HEK293 (cell line): ENCODE measurements at regions not wholly inside any gene's neighbourhood (a gene's known extent, or its start where the extent isn't known, plus 50 kb on each side); places are given as distances from the start of the nearest gene placed in this dataset.
"Not testable (repeated sequence)": the region's sequence is repeated elsewhere in the genome, so short reads cannot be mapped to it uniquely, and the experiment has no call there.

ENCODE experiments used
- CTCF ChIA-PET: fragments of 350-600 bp; formaldehyde crosslinking; extraction: SDS; loops from one replicate; lab custom pipeline; 2021; ENCODE audit warnings: antibody characterized with exemption; lab: Yijun Ruan, JAX
- POLR2A ChIA-PET: fragments of 300-600 bp; formaldehyde crosslinking; extraction: SDS; loops from one replicate; lab custom pipeline; 2020; ENCODE audit warnings: antibody characterized with exemption, inconsistent platforms; lab: Yijun Ruan, JAX
- H3K27ac ChIP-seq: fragments of 200-500 bp; sonication (Bioruptor generic); 2 replicates; pipeline ENCODE4 v1.5.1; 2014; ENCODE audit warnings: low read depth, low read length, control low read depth, inconsistent platforms; ENCODE audit errors: extremely low read depth
- H3K36me3 ChIP-seq, 2 experiments: fragments of 200-500 bp in 1 of 2; sonication (Bioruptor generic) in 1 of 2; 1 replicate in 1 of 2; 2 replicates in 1 of 2; pipeline ENCODE4 v1.5.1; 2014 to 2017; ENCODE audit warnings: inconsistent platforms in 2 of 2, low read length in 2 of 2; ENCODE audit not compliant: control insufficient read depth in 2 of 2, insufficient read depth in 1 of 2
- H3K4me1 ChIP-seq: fragments of 200-500 bp; sonication (Bioruptor generic); 2 replicates; pipeline ENCODE4 v1.5.1; 2014; ENCODE audit warnings: mild to moderate bottlenecking, low read length, inconsistent platforms; ENCODE audit not compliant: control insufficient read depth, insufficient read depth
- H3K4me3 ChIP-seq: 2 replicates; pipeline ENCODE4 v1.5.1; 2011; ENCODE audit warnings: low read depth, mild to moderate bottlenecking, control low read depth, low read length, moderate library complexity
- H3K9me3 ChIP-seq: fragments of 200-500 bp; sonication (Bioruptor generic); 2 replicates; pipeline ENCODE4 v1.5.1; 2014; ENCODE audit warnings: low read depth, low read length, inconsistent platforms; ENCODE audit not compliant: control insufficient read depth, insufficient read depth
- HOXD13 ChIP-seq: sonication (generic); formaldehyde crosslinking; IDR thresholded peaks from 2 replicates; pipeline ENCODE4 v1.8.0; 2022; ENCODE audit warnings: missing genetic modification reagents, borderline replicate concordance
- KLF9 ChIP-seq: fragments of 450-650 bp; formaldehyde crosslinking; IDR thresholded peaks from 2 replicates; pipeline ENCODE4 v1.5.1; 2016; ENCODE audit warnings: missing biosample characterization, missing genetic modification characterization, low read depth
- PRDM1 ChIP-seq: fragments of 450-650 bp; formaldehyde crosslinking; IDR thresholded peaks from 2 replicates; pipeline ENCODE4; 2016; ENCODE audit warnings: missing biosample characterization, missing genetic modification characterization
- SCRT2 ChIP-seq: fragments of 450-650 bp; formaldehyde crosslinking; IDR thresholded peaks from 2 replicates; pipeline ENCODE4 v1.5.1; 2016; ENCODE audit warnings: missing biosample characterization, missing genetic modification characterization
- ZBTB1 ChIP-seq: fragments of 450-650 bp; formaldehyde crosslinking; IDR thresholded peaks from 2 replicates; pipeline ENCODE4 v1.5.1; 2016; ENCODE audit warnings: missing biosample characterization, missing genetic modification characterization
- ZBTB11 ChIP-seq: fragments of 450-650 bp; formaldehyde crosslinking; conservative IDR thresholded peaks from 2 replicates; pipeline ENCODE4 v1.5.1; 2016; ENCODE audit warnings: low read depth, missing biosample characterization, missing genetic modification characterization
- ZFP69B ChIP-seq: fragments of 450-650 bp; formaldehyde crosslinking; IDR thresholded peaks from 2 replicates; pipeline ENCODE4 v1.5.1; 2016; ENCODE audit warnings: missing biosample characterization, missing genetic modification characterization
- ZNF211 ChIP-seq: fragments of 450-650 bp; formaldehyde crosslinking; IDR thresholded peaks from 2 replicates; pipeline ENCODE4 v1.5.1; 2016; ENCODE audit warnings: low read depth, missing biosample characterization, missing genetic modification characterization
- ZNF239 ChIP-seq: fragments of 450-650 bp; formaldehyde crosslinking; IDR thresholded peaks from 2 replicates; pipeline ENCODE4 v1.5.1; 2016; ENCODE audit warnings: missing biosample characterization, missing genetic modification characterization
- ZNF248 ChIP-seq: fragments of 450-650 bp; formaldehyde crosslinking; IDR thresholded peaks from 2 replicates; pipeline ENCODE4 v1.5.1; 2017; ENCODE audit warnings: missing biosample characterization, missing genetic modification characterization
- ZNF311 ChIP-seq: fragments of 450-650 bp; formaldehyde crosslinking; IDR thresholded peaks from 2 replicates; pipeline ENCODE4 v1.5.1; 2017; ENCODE audit warnings: missing biosample characterization, missing genetic modification characterization, borderline replicate concordance
- ZNF585B ChIP-seq: fragments of 450-650 bp; formaldehyde crosslinking; IDR thresholded peaks from 2 replicates; pipeline ENCODE4 v1.5.1; 2016; ENCODE audit warnings: missing biosample characterization, missing genetic modification characterization
- TF ChIP-seq, protein P1 (sequence below): fragments of 450-650 bp; formaldehyde crosslinking; IDR thresholded peaks from 2 replicates; pipeline ENCODE4 v1.5.1; 2016; ENCODE audit warnings: missing biosample characterization, missing genetic modification characterization
- TF ChIP-seq, protein P2 (sequence below): fragments of 450-650 bp; formaldehyde crosslinking; IDR thresholded peaks from 2 replicates; pipeline ENCODE4 v1.5.1; 2016; ENCODE audit warnings: missing biosample characterization, missing genetic modification characterization
- TF ChIP-seq, protein P3 (sequence below): fragments of 450-650 bp; IDR thresholded peaks from 2 replicates; pipeline ENCODE4 v1.5.1; 2018; ENCODE audit warnings: missing biosample characterization, mild to moderate bottlenecking, missing genetic modification characterization
- TF ChIP-seq, protein P4 (sequence below): fragments of 450-650 bp; formaldehyde crosslinking; IDR thresholded peaks from 2 replicates; pipeline ENCODE4 v1.5.1; 2016; ENCODE audit warnings: missing biosample characterization, missing genetic modification characterization

- H3K27ac ChIP-seq: no peak overlapping the region
Measured at GRCh38 chr1:196034080-196034706, 574.0 kb downstream of the KCNT2 start.

GRCh38 chr1:196031387-196031786 lies 576.9 kb downstream of the KCNT2 start:
- H3K4me1 ChIP-seq, H3K36me3 ChIP-seq, H3K4me3 ChIP-seq, H3K9me3 ChIP-seq, POLR2A ChIA-PET, CTCF ChIA-PET, H3K27ac ChIP-seq: not testable (repeated sequence)

More at GRCh38 chr1:196034080-196034706, 574.0 kb downstream of the KCNT2 start:
- CTCF ChIA-PET: no interaction called here
- Histone ChIP-seq H3K9me3 (no peaks in the 10 kb centered on the region), H3K36me3 (no peaks in the 10 kb centered on the region), H3K4me1 (no peaks in the 10 kb centered on the region), H3K4me3 (no peak overlapping the region)
- 0 out of 2 replicates have a peak, but pooled peaks have one; percentile 13 for TF ChIP-seq SCRT2
- TF ChIP-seq ZNF211 (tag by site-specific recombination): no peak
- POLR2A ChIA-PET: no interaction called here

DNA sequence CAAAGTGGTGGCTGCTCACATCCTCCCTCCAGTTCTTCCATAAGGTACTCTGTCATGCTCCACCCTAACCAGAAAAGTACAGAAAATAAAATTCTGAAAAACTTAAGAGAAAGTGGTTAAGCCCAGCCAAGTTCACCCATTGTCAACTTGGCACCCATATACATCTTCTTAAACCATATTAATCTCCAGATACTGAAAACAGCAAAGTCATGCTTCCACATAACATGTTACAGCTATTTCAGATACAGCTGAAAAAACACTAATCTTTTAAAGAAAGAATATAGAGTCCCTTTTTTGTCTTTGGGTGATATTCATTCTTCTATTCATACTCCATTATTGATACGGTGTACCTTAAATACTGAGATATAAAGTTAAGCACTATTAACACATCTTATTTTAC lies 577.8 kb downstream of the KCNT2 start:
- no peak overlapping the region for H3K27ac ChIP-seq
- POLR2A ChIA-PET: no interaction called here
- CTCF ChIA-PET: interaction anchor here (0.5 kb wide), 1 partner anchor 61 kb away, joined by 4 read pairs; no protein-coding TSS in a partner anchor
- no peaks in the 10 kb centered on the region for H3K4me1 ChIP-seq
- no peak overlapping the region for H3K4me3 ChIP-seq
- no peaks in the 10 kb centered on the region for H3K9me3 ChIP-seq
- TF ChIP-seq, protein P1, sequence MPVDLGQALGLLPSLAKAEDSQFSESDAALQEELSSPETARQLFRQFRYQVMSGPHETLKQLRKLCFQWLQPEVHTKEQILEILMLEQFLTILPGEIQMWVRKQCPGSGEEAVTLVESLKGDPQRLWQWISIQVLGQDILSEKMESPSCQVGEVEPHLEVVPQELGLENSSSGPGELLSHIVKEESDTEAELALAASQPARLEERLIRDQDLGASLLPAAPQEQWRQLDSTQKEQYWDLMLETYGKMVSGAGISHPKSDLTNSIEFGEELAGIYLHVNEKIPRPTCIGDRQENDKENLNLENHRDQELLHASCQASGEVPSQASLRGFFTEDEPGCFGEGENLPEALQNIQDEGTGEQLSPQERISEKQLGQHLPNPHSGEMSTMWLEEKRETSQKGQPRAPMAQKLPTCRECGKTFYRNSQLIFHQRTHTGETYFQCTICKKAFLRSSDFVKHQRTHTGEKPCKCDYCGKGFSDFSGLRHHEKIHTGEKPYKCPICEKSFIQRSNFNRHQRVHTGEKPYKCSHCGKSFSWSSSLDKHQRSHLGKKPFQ (tag by site-specific recombination): no peak
- TF ChIP-seq ZBTB1 (tag by site-specific recombination) (no peak), KLF9 (no peak), ZNF585B (tag by site-specific recombination) (no peak), ZNF248 (tag by site-specific recombination) (no peak), ZBTB11 (tag by site-specific recombination) (no peak), HOXD13 (CRISPR knock-in tag) (no peak), ZNF239 (tag by site-specific recombination) (no peak), ZNF311 (tag by site-specific recombination) (no peak), PRDM1 (tag by site-specific recombination) (no peak), ZFP69B (no peak)
- TF ChIP-seq, protein P2, sequence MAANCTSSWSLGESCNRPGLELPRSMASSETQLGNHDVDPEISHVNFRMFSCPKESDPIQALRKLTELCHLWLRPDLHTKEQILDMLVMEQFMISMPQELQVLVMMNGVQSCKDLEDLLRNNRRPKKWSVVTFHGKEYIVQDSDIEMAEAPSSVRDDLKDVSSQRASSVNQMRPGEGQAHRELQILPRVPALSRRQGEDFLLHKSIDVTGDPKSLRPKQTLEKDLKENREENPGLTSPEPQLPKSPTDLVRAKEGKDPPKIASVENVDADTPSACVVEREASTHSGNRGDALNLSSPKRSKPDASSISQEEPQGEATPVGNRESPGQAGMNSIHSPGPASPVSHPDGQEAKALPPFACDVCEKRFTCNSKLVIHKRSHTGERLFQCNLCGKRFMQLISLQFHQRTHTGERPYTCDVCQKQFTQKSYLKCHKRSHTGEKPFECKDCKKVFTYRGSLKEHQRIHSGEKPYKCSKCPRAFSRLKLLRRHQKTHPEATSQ (tag by site-specific recombination): no peak
- TF ChIP-seq, protein P3, sequence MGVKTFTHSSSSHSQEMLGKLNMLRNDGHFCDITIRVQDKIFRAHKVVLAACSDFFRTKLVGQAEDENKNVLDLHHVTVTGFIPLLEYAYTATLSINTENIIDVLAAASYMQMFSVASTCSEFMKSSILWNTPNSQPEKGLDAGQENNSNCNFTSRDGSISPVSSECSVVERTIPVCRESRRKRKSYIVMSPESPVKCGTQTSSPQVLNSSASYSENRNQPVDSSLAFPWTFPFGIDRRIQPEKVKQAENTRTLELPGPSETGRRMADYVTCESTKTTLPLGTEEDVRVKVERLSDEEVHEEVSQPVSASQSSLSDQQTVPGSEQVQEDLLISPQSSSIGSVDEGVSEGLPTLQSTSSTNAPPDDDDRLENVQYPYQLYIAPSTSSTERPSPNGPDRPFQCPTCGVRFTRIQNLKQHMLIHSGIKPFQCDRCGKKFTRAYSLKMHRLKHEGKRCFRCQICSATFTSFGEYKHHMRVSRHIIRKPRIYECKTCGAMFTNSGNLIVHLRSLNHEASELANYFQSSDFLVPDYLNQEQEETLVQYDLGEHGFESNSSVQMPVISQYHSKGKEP (tag by site-specific recombination): no peak
- TF ChIP-seq, protein P4, sequence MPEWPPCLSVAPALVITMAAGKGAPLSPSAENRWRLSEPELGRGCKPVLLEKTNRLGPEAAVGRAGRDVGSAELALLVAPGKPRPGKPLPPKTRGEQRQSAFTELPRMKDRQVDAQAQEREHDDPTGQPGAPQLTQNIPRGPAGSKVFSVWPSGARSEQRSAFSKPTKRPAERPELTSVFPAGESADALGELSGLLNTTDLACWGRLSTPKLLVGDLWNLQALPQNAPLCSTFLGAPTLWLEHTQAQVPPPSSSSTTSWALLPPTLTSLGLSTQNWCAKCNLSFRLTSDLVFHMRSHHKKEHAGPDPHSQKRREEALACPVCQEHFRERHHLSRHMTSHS (tag by site-specific recombination): no peak
- no peaks in the 10 kb centered on the region for H3K36me3 ChIP-seq
